Gastrocnemius medialis (tissue), 4 donors: ENCODE measurements at regions not wholly inside any gene's neighbourhood (a gene's known extent, or its start where the extent isn't known, plus 50 kb on each side); places are given as distances from the start of the nearest gene placed in this dataset.

Experiments
- ATAC-seq, 2 donors: fragments of 150-250 bp; one replicate each; pipeline ENCODE4 v1.9.1; 2016
- DNase-seq, 2 donors: peaks; one replicate each; pipeline ENCODE4 v3.0.0-alpha.2; 2019
- H3K27ac ChIP-seq, 4 donors: fragments of 200-600 bp; sonication (generic); 1 replicate in 1 of 4; 2 replicates in 3 of 4; pipeline ENCODE4 v1.5.1; 2016 to 2018; ENCODE audit warnings: mild to moderate bottlenecking in 2 of 4, moderate library complexity in 1 of 4
- H3K27me3 ChIP-seq, 3 donors: fragments of 200-600 bp; sonication (generic) in 2 of 3; 1 replicate in 1 of 3; 2 replicates in 2 of 3; pipeline versions ENCODE4 v1.5.1 to v1.6.0; 2016 to 2019; ENCODE audit warnings: mild to moderate bottlenecking in 1 of 3, moderate library complexity in 1 of 3
- H3K36me3 ChIP-seq, 2 donors: fragments of 200-600 bp; sonication (generic) in 1 of 2; one replicate each; pipeline ENCODE4 v1.5.1; 2017 to 2018
- H3K4me1 ChIP-seq, 2 donors: fragments of 200-600 bp; sonication (generic) in 1 of 2; one replicate each; pipeline ENCODE4 v1.5.1; 2016 to 2017; ENCODE audit warnings: mild to moderate bottlenecking in 2 of 2
- H3K4me3 ChIP-seq, 4 donors: fragments of 200-600 bp; sonication (generic) in 3 of 4; 1 replicate in 1 of 4; 2 replicates in 3 of 4; pipeline ENCODE4 v1.5.1; 2016 to 2019; ENCODE audit warnings: mild to moderate bottlenecking in 2 of 4
- H3K9me3 ChIP-seq, 3 donors: fragments of 200-600 bp; sonication (generic) in 2 of 3; 1 replicate in 1 of 3; 2 replicates in 2 of 3; pipeline ENCODE4 v1.5.1; 2016 to 2019
- POLR2A ChIP-seq, 2 donors: fragments of 450-650 bp; IDR thresholded peaks; one replicate each; pipeline ENCODE4 v1.6.1; 2017; ENCODE audit warnings: antibody characterized with exemption in 2 of 2, mild to moderate bottlenecking in 2 of 2, moderate library complexity in 2 of 2
- in situ Hi-C, 4 donors: fragments of 200-750 bp; cut with MboI; loops; one replicate each; pipeline versions ENCODE4 v1.15.0 to v1.8.0; 2017; ENCODE audit warnings: low sequenced_read_pairs in 4 of 4
- intact Hi-C: fragments of 100-400 bp; cut with DNase I; formaldehyde crosslinking; loops from one replicate; pipeline ENCODE4 v1.15.1; 2023; ENCODE audit warnings: low total_unique reads
- TF ChIP-seq, protein P1 (sequence below), 5 experiments: fragments of 450-650 bp in 3 of 5; fragments of 200-600 bp in 2 of 5; sonication (generic) in 2 of 5; IDR thresholded peaks in 4 of 5; conservative IDR thresholded peaks in 1 of 5; 1 replicate in 4 of 5; 2 replicates in 1 of 5; pipeline ENCODE4 v1.5.1; 2016 to 2019; ENCODE audit warnings: antibody characterized with exemption in 5 of 5, mild to moderate bottlenecking in 3 of 5, moderate library complexity in 3 of 5

DNA sequence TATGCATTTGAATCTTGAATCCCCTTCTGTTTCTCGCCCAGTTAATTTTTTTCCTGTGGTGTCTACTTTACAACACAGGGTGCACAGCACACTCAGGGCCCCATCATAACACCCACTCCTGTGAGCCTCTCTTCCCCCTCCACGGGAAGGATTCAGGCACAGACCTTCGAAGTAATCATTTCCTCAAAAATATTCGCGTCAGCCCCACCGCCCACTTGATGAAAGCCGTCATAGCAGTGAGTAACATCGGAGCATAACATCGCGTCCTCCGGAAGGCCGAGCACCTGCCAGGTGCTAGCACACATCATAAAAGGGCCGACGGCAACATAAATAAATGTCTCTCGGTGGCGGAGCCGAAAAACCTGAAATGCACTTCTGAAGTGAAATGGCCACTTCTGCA lies 201.7 kb upstream of the ADARB2 start:
- H3K4me1 ChIP-seq, result no peaks in the 10 kb centered on the region
- DNase-seq (no peak), ATAC-seq (no peak)
- TF ChIP-seq POLR2A (IDR thresholded peaks at IDR 0.05), result no peak
- H3K27ac ChIP-seq, result no peak overlapping the region
- no peaks in the 10 kb centered on the region for H3K27me3 ChIP-seq
- intact Hi-C loops (no loop called here), in situ Hi-C loops (no loop called here)
- H3K36me3 ChIP-seq, result no peaks in the 10 kb centered on the region
- no peak overlapping the region for H3K4me3 ChIP-seq
- H3K9me3 ChIP-seq, result no peaks in the 10 kb centered on the region

DNA sequence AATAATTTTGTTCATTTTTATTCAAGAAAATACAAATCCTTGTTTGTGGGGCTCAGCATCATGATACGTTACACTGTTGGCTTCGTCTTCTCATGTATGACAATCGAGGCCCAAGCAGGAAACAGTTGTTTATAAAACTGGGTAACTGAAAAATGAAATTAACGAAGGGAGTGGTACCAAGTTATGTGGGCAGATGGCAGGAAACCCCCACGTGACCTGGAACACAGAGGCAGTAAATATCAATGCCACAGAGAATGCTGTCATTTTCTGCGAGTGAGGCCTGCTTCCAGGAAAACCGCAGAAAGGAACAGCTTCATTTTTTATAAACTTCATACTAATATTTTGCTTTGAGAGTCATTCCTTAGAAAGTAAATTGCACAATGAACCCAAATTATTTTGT lies 201.0 kb upstream of the ADARB2 start:
- ATAC-seq, result no peak
- intact Hi-C loops, result no loop called here
- no peaks in the 10 kb centered on the region for H3K9me3 ChIP-seq
- H3K27me3 ChIP-seq, result no peaks in the 10 kb centered on the region
- in situ Hi-C loops, result no loop called here
- H3K27ac ChIP-seq, result no peak overlapping the region
- TF ChIP-seq POLR2A (IDR thresholded peaks at IDR 0.05), result no peak
- TF ChIP-seq, protein P1, sequence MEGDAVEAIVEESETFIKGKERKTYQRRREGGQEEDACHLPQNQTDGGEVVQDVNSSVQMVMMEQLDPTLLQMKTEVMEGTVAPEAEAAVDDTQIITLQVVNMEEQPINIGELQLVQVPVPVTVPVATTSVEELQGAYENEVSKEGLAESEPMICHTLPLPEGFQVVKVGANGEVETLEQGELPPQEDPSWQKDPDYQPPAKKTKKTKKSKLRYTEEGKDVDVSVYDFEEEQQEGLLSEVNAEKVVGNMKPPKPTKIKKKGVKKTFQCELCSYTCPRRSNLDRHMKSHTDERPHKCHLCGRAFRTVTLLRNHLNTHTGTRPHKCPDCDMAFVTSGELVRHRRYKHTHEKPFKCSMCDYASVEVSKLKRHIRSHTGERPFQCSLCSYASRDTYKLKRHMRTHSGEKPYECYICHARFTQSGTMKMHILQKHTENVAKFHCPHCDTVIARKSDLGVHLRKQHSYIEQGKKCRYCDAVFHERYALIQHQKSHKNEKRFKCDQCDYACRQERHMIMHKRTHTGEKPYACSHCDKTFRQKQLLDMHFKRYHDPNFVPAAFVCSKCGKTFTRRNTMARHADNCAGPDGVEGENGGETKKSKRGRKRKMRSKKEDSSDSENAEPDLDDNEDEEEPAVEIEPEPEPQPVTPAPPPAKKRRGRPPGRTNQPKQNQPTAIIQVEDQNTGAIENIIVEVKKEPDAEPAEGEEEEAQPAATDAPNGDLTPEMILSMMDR (IDR thresholded peaks at IDR 0.05 in 4 of 5, conservative IDR thresholded peaks at IDR 0.05 in 1 of 5), result no peak
- no peaks in the 10 kb centered on the region for H3K36me3 ChIP-seq
- no peak for DNase-seq
- H3K4me3 ChIP-seq, result no peak overlapping the region
- no peaks in the 10 kb centered on the region for H3K4me1 ChIP-seq

DNA sequence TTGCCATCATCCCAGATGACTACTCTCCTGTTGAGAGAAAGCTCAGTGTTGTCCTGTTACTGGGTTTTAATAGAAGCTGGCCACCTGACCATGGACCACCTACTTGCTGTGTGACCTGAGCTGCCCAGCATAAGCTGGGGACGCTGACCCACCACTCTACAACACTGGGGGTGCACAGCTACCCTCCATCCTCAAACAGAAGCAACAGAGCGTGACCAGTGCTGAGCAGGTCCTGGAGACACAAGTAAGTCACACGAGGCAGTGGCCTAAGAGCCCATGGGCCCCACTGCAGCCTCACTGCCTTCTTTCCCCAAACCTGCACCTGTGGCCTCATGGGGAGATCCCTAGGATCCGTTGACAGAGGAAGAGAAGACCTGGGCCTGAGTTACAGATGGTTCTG lies 198.6 kb upstream of the ADARB2 start:
- ATAC-seq (no peak), DNase-seq (no peak)
- no peak overlapping the region for H3K27ac ChIP-seq
- intact Hi-C loops (no loop called here), in situ Hi-C loops (no loop called here)
- no peaks in the 10 kb centered on the region for H3K4me1 ChIP-seq
- H3K27me3 ChIP-seq, result no peaks in the 10 kb centered on the region
- H3K4me3 ChIP-seq, result no peak overlapping the region
- no peak for TF ChIP-seq POLR2A (IDR thresholded peaks at IDR 0.05)
- TF ChIP-seq, protein P1 (IDR thresholded peaks at IDR 0.05 in 4 of 5, conservative IDR thresholded peaks at IDR 0.05 in 1 of 5), result no peak
- no peaks in the 10 kb centered on the region for H3K36me3 ChIP-seq
- H3K9me3 ChIP-seq, result no peaks in the 10 kb centered on the region

DNA sequence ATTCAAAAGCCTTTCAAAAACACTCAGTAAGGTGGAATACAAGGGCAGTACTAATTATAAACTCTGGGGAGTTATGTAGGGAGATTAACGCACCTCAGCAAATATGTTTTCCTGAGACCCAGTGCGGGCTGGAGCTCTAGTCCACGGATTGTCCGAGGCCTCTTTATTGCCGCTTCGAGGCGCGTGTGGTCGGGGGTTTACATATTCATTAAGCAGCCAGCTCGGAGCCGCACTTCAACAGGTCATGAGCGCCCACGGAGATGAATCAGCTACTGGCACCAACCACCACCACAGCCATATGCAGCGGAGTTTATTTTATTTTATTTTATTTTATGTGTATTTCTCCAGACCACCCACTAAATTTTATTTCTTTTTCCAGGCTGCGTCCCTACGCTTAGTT lies 195.9 kb upstream of the ADARB2 start:
- Histone ChIP-seq H3K36me3 (no peaks in the 10 kb centered on the region), H3K4me1 (no peaks in the 10 kb centered on the region), H3K9me3 (no peaks in the 10 kb centered on the region), H3K4me3 (no peak overlapping the region), H3K27me3 (no peaks in the 10 kb centered on the region), H3K27ac (no peak overlapping the region)
- in situ Hi-C loops (no loop called here), intact Hi-C loops (no loop called here)
- DNase-seq (no peak), ATAC-seq (no peak)
- no peak for TF ChIP-seq POLR2A (IDR thresholded peaks at IDR 0.05)
- TF ChIP-seq, protein P1 (IDR thresholded peaks at IDR 0.05 in 4 of 5, conservative IDR thresholded peaks at IDR 0.05 in 1 of 5), result no peak

DNA sequence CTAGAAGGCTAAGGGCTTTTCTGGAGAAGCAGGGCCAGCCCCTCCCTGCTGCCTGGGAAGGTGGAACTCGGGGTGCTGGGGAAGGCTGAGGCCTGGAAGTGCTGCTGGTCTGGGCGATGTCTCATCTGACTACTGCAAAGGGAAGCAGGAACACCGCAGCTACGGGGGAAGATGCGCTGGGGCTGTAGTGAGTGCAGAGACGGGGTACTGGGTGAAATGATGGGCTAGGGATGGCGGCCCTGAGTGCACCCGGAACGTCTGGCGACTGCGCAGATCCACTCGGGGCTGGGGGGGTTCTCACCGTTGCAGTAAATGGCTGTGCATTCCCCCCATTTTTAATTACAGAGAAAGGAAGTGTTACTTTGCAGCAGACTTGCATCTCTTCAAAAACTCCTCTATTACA lies 195.4 kb upstream of the ADARB2 start:
- ATAC-seq (no peak), DNase-seq (no peak)
- intact Hi-C loops, result no loop called here
- Histone ChIP-seq H3K36me3 (no peaks in the 10 kb centered on the region), H3K27me3 (no peaks in the 10 kb centered on the region), H3K27ac (no peak overlapping the region), H3K9me3 (no peaks in the 10 kb centered on the region), H3K4me1 (no peaks in the 10 kb centered on the region), H3K4me3 (no peak overlapping the region)
- TF ChIP-seq, protein P1 (IDR thresholded peaks at IDR 0.05 in 4 of 5, conservative IDR thresholded peaks at IDR 0.05 in 1 of 5), result no peak
- TF ChIP-seq POLR2A (IDR thresholded peaks at IDR 0.05), result no peak
- in situ Hi-C loops, result no loop called here
